SK-N-SH (cell line): ENCODE measurements at regions not wholly inside any gene's neighbourhood (a gene's known extent, or its start where the extent isn't known, plus 50 kb on each side); places are given as distances from the start of the nearest gene placed in this dataset.

ENCODE experiments used
- CHD2 ChIP-seq: fragments of 150-350 bp; IDR thresholded peaks from 2 replicates; pipeline ENCODE4 v1.6.1; 2018; ENCODE audit warnings: low read length; ENCODE audit not compliant: partially characterized antibody
- CTCF ChIP-seq: fragments of 200-600 bp; sonication (generic); IDR thresholded peaks from 2 replicates; pipeline ENCODE4 v1.6.1; 2017; ENCODE audit warnings: antibody characterized with exemption, mild to moderate bottlenecking, moderate library complexity
- EP300 ChIP-seq, 2 experiments: IDR thresholded peaks; 2 replicates each; pipeline versions ENCODE4 v1.4.0 to v1.6.1; 2012; ENCODE audit warnings: borderline replicate concordance in 1 of 2, low read depth in 1 of 2, low read length in 1 of 2
- FOSL2 ChIP-seq: IDR thresholded peaks from 2 replicates; pipeline ENCODE4 v1.4.0; 2012; ENCODE audit warnings: low read depth, mild to moderate bottlenecking, moderate library complexity, borderline replicate concordance
- FOXJ3 ChIP-seq: sonication (generic); formaldehyde crosslinking; IDR thresholded peaks from 2 replicates; pipeline ENCODE4 v1.5.1; 2020; ENCODE audit warnings: mild to moderate bottlenecking, missing genetic modification reagents
- GABPA ChIP-seq: IDR thresholded peaks from 2 replicates; pipeline ENCODE4 v1.4.0; 2012; ENCODE audit warnings: low read depth, mild to moderate bottlenecking
- JUND ChIP-seq: IDR thresholded peaks from 2 replicates; pipeline ENCODE4 v1.4.0; 2012
- MAX ChIP-seq: IDR thresholded peaks from 2 replicates; pipeline ENCODE4 v1.4.0; 2012; ENCODE audit warnings: low read depth
- MXI1 ChIP-seq: IDR thresholded peaks from 2 replicates; pipeline ENCODE4 v1.6.1; 2012; ENCODE audit warnings: mild to moderate bottlenecking, low read depth, low read length, improper control_type of control experiment
- POLR2AphosphoS5 ChIP-seq: IDR thresholded peaks from 2 replicates; pipeline ENCODE4 v1.6.1; 2012; ENCODE audit warnings: low read depth, low read length
- RAD21 ChIP-seq: IDR thresholded peaks from 2 replicates; pipeline ENCODE4 v1.6.1; 2012; ENCODE audit warnings: mild to moderate bottlenecking, low read length
- SMC3 ChIP-seq: IDR thresholded peaks from 2 replicates; pipeline ENCODE4 v1.6.1; 2012; ENCODE audit warnings: low read depth, low read length, improper control_type of control experiment
- TAF1 ChIP-seq: IDR thresholded peaks from 2 replicates; pipeline ENCODE4 v1.6.1; 2012; ENCODE audit warnings: low read depth, mild to moderate bottlenecking, low read length, moderate library complexity, borderline replicate concordance
- USF2 ChIP-seq: fragments of 150-350 bp; IDR thresholded peaks from 2 replicates; pipeline ENCODE4 v1.6.1; 2017; ENCODE audit warnings: antibody characterized with exemption, low read length, low read depth, borderline replicate concordance

- TF ChIP-seq CTCF (no peak), SMC3 (no peak), USF2 (no peak), EP300 (IDR thresholded peaks at IDR 0.05; ENCODE audit: borderline replicate concordance in 1 of 2, low read depth in 1 of 2, low read length in 1 of 2) (no peak), POLR2AphosphoS5 (no peak), TAF1 (no peak), FOXJ3 (CRISPR knock-in tag) (no peak), MXI1 (no peak), JUND (no peak), MAX (no peak), GABPA (no peak), FOSL2 (no peak), RAD21 (no peak), CHD2 (no peak)
These were observed 697.5 kb upstream of the GRAMD2B start for GRCh38 chr5:125725691-125726090.
